Activated CD4-positive, alpha-beta T cell treated with anti-CD3 and anti-CD28 coated beads for 36 hours (primary cell): ENCODE measurements at regions not wholly inside any gene's neighbourhood (a gene's known extent, or its start where the extent isn't known, plus 50 kb on each side); places are given as distances from the start of the nearest gene placed in this dataset.

Experiments used
- ATAC-seq: fragments of 200-7000 bp; cut with Tn5 transposase; one replicate; pipeline ENCODE4 v1.10.0; 2021; ENCODE audit warnings: mild to moderate bottlenecking, moderate library complexity
- CTCF ChIA-PET: fragments of 350-600 bp; sonication (Branson Sonifier 250); formaldehyde crosslinking; loops from one replicate; lab custom pipeline; 2021; ENCODE audit warnings: antibody characterized with exemption; lab: Charles Lee
- POLR2A ChIA-PET: fragments of 350-600 bp; sonication (Branson Sonifier 250); formaldehyde crosslinking; loops from one replicate; lab custom pipeline; 2021; ENCODE audit warnings: antibody characterized with exemption, inconsistent platforms; lab: Charles Lee
- DNase-seq: peaks from one replicate; pipeline ENCODE4 v3.0.0-alpha.2; 2020
- H3K27ac Mint-ChIP-seq: one replicate; pipeline ENCODE4 v1.8.0; 2021; ENCODE audit warnings: mixed read lengths
- H3K27me3 Mint-ChIP-seq: one replicate; pipeline ENCODE4 v1.8.0; 2021; ENCODE audit warnings: mixed read lengths
- H3K36me3 Mint-ChIP-seq: one replicate; pipeline ENCODE4 v1.8.0; 2021; ENCODE audit warnings: low read depth, mixed read lengths
- H3K4me1 Mint-ChIP-seq: one replicate; pipeline ENCODE4 v1.8.0; 2021; ENCODE audit warnings: mixed read lengths
- H3K4me3 Mint-ChIP-seq: one replicate; pipeline ENCODE4 v1.8.0; 2021; ENCODE audit warnings: mild to moderate bottlenecking, moderate library complexity, mixed read lengths
- H3K9me3 Mint-ChIP-seq: one replicate; pipeline ENCODE4 v1.8.0; 2021; ENCODE audit warnings: low read depth, mixed read lengths
- intact Hi-C, 2 experiments: fragments of 100-400 bp; cut with DNase I in 1 of 2; cut with micrococcal nuclease in 1 of 2; formaldehyde crosslinking; loops; one replicate each; pipeline versions ENCODE4 v1.14.2 to v1.15.1; 2022 to 2024; cut with DNase I, micrococcal nuclease

- intact Hi-C loops, result no loop called here
- H3K4me1 Mint-ChIP-seq, result no peaks in the 10 kb centered on the region
- H3K27me3 Mint-ChIP-seq, result peaks cover 14% of the 10 kb centered on the region
- ChIA-PET CTCF (interaction anchor here (1.4 kb wide), 1 partner anchor 28 kb away, joined by 4 read pairs; no protein-coding TSS in a partner anchor), POLR2A (no interaction called here)
- ATAC-seq (no peak), DNase-seq (no peak)
- H3K36me3 Mint-ChIP-seq, result no peaks in the 10 kb centered on the region
- H3K27ac Mint-ChIP-seq, result no peak overlapping the region
- no peak overlapping the region for H3K4me3 Mint-ChIP-seq
- no peaks in the 10 kb centered on the region for H3K9me3 Mint-ChIP-seq
Measured at GRCh38 chr10:114758331-114758730, 63.2 kb upstream of the FHIP2A start.

DNA sequence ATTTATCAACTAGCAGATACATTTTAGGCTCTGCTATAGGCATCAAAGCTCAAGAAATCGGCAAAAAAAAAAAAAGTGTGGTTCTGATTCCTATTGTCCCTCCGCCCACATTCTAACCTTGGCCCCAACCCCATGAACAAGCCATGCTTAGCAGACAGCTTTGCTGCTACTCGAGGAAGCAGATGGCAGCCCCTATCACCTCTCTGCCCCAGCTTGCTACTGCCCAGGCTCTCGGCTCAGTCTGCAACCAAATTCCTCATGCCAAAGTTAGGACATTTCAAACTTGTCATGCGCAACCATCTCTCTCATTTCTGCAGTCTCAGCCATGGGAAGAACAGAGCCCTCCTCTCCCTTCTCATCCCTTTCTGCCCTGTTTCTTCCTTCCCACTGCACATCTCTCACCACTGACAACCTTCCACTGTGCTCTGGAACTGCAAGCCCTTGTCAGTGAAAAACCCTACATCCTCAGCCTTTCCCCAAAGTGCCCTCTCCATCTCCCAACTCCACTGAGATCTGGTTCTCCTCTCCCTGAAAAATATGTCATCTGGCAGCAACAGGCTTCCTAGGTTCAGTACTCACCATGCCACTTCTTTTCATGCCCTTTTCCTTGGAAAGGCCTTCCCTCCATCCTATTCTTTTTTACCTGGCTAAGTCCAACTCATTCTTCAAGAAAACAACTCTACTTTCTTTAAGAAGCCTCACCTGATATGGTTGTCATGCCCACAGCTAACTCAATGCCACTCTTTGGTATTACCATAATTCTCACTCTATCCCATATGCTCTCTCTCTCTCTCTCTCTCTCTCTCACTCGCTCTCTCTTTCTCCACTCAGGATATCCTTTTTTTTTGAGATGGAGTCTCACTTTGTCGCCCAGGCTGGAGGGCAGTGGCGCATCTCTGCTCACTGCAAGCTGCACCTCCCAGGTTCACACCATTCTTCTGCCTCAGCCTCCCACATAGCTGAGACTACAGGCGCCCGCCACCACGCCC, 60.1 kb upstream of the FHIP2A start:
- ChIA-PET POLR2A (no interaction called here), CTCF (no interaction called here)
- H3K27ac Mint-ChIP-seq, result no peak overlapping the region
- DNase-seq (no peak), ATAC-seq (no peak)
- H3K27me3 Mint-ChIP-seq, result peaks cover 18% of the 10 kb centered on the region
- intact Hi-C loops, result no loop called here
- no peaks in the 10 kb centered on the region for H3K9me3 Mint-ChIP-seq
- H3K4me1 Mint-ChIP-seq, result no peaks in the 10 kb centered on the region
- H3K4me3 Mint-ChIP-seq, result no peak overlapping the region
- no peaks in the 10 kb centered on the region for H3K36me3 Mint-ChIP-seq

- peaks cover 23% of the 10 kb centered on the region for H3K27me3 Mint-ChIP-seq
- no peak overlapping the region for H3K4me3 Mint-ChIP-seq
- ChIA-PET POLR2A (interaction anchor here (0.6 to 0.7 kb wide), 2 partner anchors 22 to 1402 kb away, joined by 3 to 7 read pairs; no protein-coding TSS in a partner anchor), CTCF (interaction anchor here (0.6 kb wide), 1 partner anchor 46 kb away, joined by 3 read pairs; no protein-coding TSS in a partner anchor)
- no peak for ATAC-seq
- DNase-seq, result no peak
- H3K27ac Mint-ChIP-seq, result no peak overlapping the region
- intact Hi-C loops, result no loop called here
- no peaks in the 10 kb centered on the region for H3K36me3 Mint-ChIP-seq
- H3K4me1 Mint-ChIP-seq, result peaks cover 6% of the 10 kb centered on the region
- no peaks in the 10 kb centered on the region for H3K9me3 Mint-ChIP-seq
Measured at GRCh38 chr10:114762811-114763210, 58.8 kb upstream of the FHIP2A start.

- H3K27me3 Mint-ChIP-seq, result peaks cover 30% of the 10 kb centered on the region
- no peak overlapping the region for H3K4me3 Mint-ChIP-seq
- POLR2A ChIA-PET, result no interaction called here
- DNase-seq, result no peak
- CTCF ChIA-PET, result interaction anchor here (1.2 kb wide), 1 partner anchor 13 kb away, joined by 3 read pairs; no protein-coding TSS in a partner anchor
- H3K27ac Mint-ChIP-seq, result no peak overlapping the region
- H3K36me3 Mint-ChIP-seq, result no peaks in the 10 kb centered on the region
- no peak for ATAC-seq
- no peaks in the 10 kb centered on the region for H3K9me3 Mint-ChIP-seq
- intact Hi-C loops, result no loop called here
- H3K4me1 Mint-ChIP-seq, result peaks cover 6% of the 10 kb centered on the region
Measured at GRCh38 chr10:114764656-114765055, 56.9 kb upstream of the FHIP2A start.

GRCh38 chr10:114766470-114766869, 55.1 kb upstream of the FHIP2A start:
- intact Hi-C loops, result no loop called here
- Mint-ChIP-seq H3K4me1 (peaks cover 6% of the 10 kb centered on the region), H3K9me3 (no peaks in the 10 kb centered on the region), H3K27me3 (peaks cover 27% of the 10 kb centered on the region), H3K4me3 (no peak overlapping the region), H3K27ac (no peak overlapping the region), H3K36me3 (no peaks in the 10 kb centered on the region)
- ATAC-seq (no peak), DNase-seq (no peak)
- ChIA-PET POLR2A (no interaction called here), CTCF (no interaction called here)

DNA sequence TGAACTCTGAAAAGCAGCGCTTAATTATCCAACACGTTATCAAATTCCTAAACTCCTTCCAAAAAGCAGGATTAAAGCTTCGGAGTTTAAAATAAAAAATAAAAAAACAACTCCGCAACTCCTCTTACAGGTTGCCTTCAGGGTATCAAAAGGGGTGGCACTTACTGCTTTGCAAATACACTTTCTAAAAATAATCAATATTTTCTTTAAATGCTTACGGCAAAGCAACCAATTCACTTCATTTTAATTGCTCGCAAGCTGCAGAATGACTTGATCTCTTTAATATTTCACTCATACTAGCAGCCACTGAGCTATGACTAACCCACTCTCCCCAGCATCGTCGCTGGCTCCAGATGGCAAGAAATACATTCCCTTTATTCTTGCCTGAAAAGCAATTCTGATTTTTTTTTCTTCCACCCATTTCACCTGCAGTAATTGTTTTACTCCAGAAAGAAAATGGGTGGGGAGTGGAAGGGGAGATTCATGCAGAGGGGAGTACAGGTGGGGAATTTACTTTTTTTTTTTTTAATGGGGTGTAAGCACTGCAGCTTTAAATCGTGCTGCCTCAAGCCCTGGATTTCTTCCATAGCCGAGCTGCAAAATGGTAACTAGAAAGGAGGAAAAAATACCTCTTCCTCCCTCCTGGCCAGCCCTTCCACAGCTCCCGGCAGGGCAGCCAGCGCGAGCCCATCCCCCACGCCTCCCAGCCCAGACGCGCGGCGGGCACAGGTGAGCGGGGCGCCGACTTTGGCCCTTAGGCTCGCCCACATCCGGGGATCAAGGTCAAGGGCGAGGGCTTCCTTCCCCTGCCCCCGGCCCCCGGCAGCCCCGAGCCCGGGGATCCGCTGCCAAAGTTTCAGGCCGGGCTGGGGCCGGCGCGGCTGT, 54.2 kb upstream of the FHIP2A start:
- Mint-ChIP-seq H3K27me3 (peaks cover 22% of the 10 kb centered on the region), H3K4me1 (peaks cover 6% of the 10 kb centered on the region), H3K27ac (no peak overlapping the region), H3K9me3 (no peaks in the 10 kb centered on the region), H3K4me3 (peak overlapping the region; percentile 60), H3K36me3 (no peaks in the 10 kb centered on the region)
- ATAC-seq (peak; percentile 26), DNase-seq (peak; percentile 22)
- POLR2A ChIA-PET, result interaction anchor here (0.6 kb wide), 1 partner anchor 641 kb away, joined by 8 read pairs; no protein-coding TSS in a partner anchor
- intact Hi-C loops, result no loop called here
- CTCF ChIA-PET, result no interaction called here

GRCh38 chr10:114767986-114768821, 53.4 kb upstream of the FHIP2A start:
- DNase-seq, result peak; percentile 10
- H3K4me3 Mint-ChIP-seq, result peak overlapping the region; percentile 49
- ChIA-PET POLR2A (no interaction called here), CTCF (no interaction called here)
- ATAC-seq, result peak; percentile 26
- no peaks in the 10 kb centered on the region for H3K9me3 Mint-ChIP-seq
- H3K27me3 Mint-ChIP-seq, result peaks cover 16% of the 10 kb centered on the region
- H3K36me3 Mint-ChIP-seq, result no peaks in the 10 kb centered on the region
- H3K27ac Mint-ChIP-seq, result no peak overlapping the region
- intact Hi-C loops, result no loop called here
- H3K4me1 Mint-ChIP-seq, result peaks cover 6% of the 10 kb centered on the region

GRCh38 chr10:114770009-114770408, 51.6 kb upstream of the FHIP2A start:
- Mint-ChIP-seq H3K27me3 (peaks cover 15% of the 10 kb centered on the region), H3K9me3 (no peaks in the 10 kb centered on the region), H3K36me3 (no peaks in the 10 kb centered on the region), H3K4me1 (peaks cover 6% of the 10 kb centered on the region), H3K4me3 (no peak overlapping the region), H3K27ac (no peak overlapping the region)
- ChIA-PET POLR2A (no interaction called here), CTCF (no interaction called here)
- intact Hi-C loops, result no loop called here
- DNase-seq, result no peak
- no peak for ATAC-seq

DNA sequence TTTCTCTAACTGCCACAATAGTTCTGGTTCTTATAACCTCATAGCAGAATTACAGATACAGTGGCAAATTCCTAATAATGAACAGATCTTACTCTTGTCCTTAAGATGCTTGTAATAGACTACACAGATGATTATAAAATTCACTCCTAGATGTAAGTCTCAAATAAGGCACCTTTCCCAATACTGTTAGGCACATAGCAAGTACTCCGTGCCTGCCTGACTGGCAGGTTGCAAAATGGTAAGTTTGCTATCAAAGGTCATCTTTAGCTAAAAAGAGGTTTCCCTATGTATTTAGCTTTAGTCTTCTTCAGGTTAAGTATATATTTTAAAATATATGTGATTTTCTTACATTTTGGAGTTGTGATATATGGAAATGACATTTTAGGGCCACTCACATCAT, 50.4 kb upstream of the FHIP2A start:
- no peak overlapping the region for H3K27ac Mint-ChIP-seq
- POLR2A ChIA-PET, result no interaction called here
- DNase-seq (no peak), ATAC-seq (no peak)
- H3K9me3 Mint-ChIP-seq, result no peaks in the 10 kb centered on the region
- peaks cover 6% of the 10 kb centered on the region for H3K4me1 Mint-ChIP-seq
- intact Hi-C loops, result no loop called here
- peaks cover 12% of the 10 kb centered on the region for H3K27me3 Mint-ChIP-seq
- H3K4me3 Mint-ChIP-seq, result no peak overlapping the region
- no peaks in the 10 kb centered on the region for H3K36me3 Mint-ChIP-seq
- CTCF ChIA-PET, result interaction anchor here (1.1 kb wide), 1 partner anchor 227 kb away, joined by 3 read pairs; no protein-coding TSS in a partner anchor

- no peaks in the 10 kb centered on the region for H3K36me3 Mint-ChIP-seq
- ATAC-seq (no peak), DNase-seq (no peak)
- ChIA-PET POLR2A (no interaction called here), CTCF (interaction anchor here (0.5 to 1.1 kb wide), 3 partner anchors 50 to 227 kb away, joined by 3 read pairs; partner anchors contain the start of gene FHIP2A)
- intact Hi-C loops, result no loop called here
- no peak overlapping the region for H3K27ac Mint-ChIP-seq
- H3K9me3 Mint-ChIP-seq, result no peaks in the 10 kb centered on the region
- peaks cover 4% of the 10 kb centered on the region for H3K4me1 Mint-ChIP-seq
- H3K27me3 Mint-ChIP-seq, result peaks cover 11% of the 10 kb centered on the region
- H3K4me3 Mint-ChIP-seq, result no peak overlapping the region
Measured at GRCh38 chr10:114771749-114772148, 49.8 kb upstream of the FHIP2A start.
